Spleen (tissue), 7 donors: ENCODE measurements at regions not wholly inside any gene's neighbourhood (a gene's known extent, or its start where the extent isn't known, plus 50 kb on each side); places are given as distances from the start of the nearest gene placed in this dataset.

Experiments
- CTCF ChIP-seq, 11 experiments: fragments of 200-600 bp in 7 of 11; fragments of 450-650 bp in 4 of 11; sonication (generic) in 4 of 11; IDR thresholded peaks in 8 of 11; conservative IDR thresholded peaks in 3 of 11; 1 replicate in 7 of 11; 2 replicates in 4 of 11; pipeline versions ENCODE4 v1.4.0 to v1.8.0; 2016 to 2021; ENCODE audit warnings: antibody characterized with exemption in 11 of 11, inconsistent platforms in 4 of 11, mild to moderate bottlenecking in 1 of 11
- POLR2A ChIP-seq, 3 donors: fragments of 450-650 bp; IDR thresholded peaks; one replicate each; pipeline ENCODE4 v1.5.1; 2017; ENCODE audit warnings: antibody characterized with exemption in 3 of 3, mild to moderate bottlenecking in 1 of 3
- donor health status: DM: no; HTN: no; CAD: no; lungs with moderate emphysema.
- donor health status: DM: no; HTN: no; CAD: no.
- donor health status: DM: no; HTN: no; CAD: no.

GRCh38 chr9:95729046-95729445, 146.4 kb upstream of the ERCC6L2 start:
- TF ChIP-seq POLR2A (IDR thresholded peaks at IDR 0.05): no peak
- TF ChIP-seq CTCF (IDR thresholded peaks at IDR 0.05 in 8 of 11, conservative IDR thresholded peaks at IDR 0.05 in 3 of 11): no peak
